Keratinocyte (primary cell): ENCODE measurements at regions not wholly inside any gene's neighbourhood (a gene's known extent, or its start where the extent isn't known, plus 50 kb on each side); places are given as distances from the start of the nearest gene placed in this dataset.

Experiments
- CTCF ChIP-seq, 3 experiments: IDR thresholded peaks in 1 of 3; conservative IDR thresholded peaks in 1 of 3; optimal IDR thresholded peaks in 1 of 3; 2 replicates in 2 of 3; 3 replicates in 1 of 3; pipeline versions ENCODE3 to v1.5.1; 2011; ENCODE audit warnings: low read length in 3 of 3, mild to moderate bottlenecking in 3 of 3, moderate library complexity in 2 of 3, control low read depth in 1 of 3, inconsistent platforms in 1 of 3; ENCODE audit not compliant: insufficient read depth in 2 of 3; ENCODE audit errors: extremely low read depth in 1 of 3
- EZH2 ChIP-seq: IDR thresholded peaks from one replicate; pipeline ENCODE4 v1.6.1; 2012; ENCODE audit warnings: inconsistent platforms, mild to moderate bottlenecking, low read length, moderate library complexity

GRCh38 chr11:69887330-69887729 is 68.1 kb upstream of the FGF3 start:
- TF ChIP-seq CTCF (optimal IDR thresholded peaks at IDR 0.05 in 1 of 3, IDR thresholded peaks at IDR 0.05 in 1 of 3, conservative IDR thresholded peaks at IDR 0.05 in 1 of 3; ENCODE audit: extremely low read depth in 1 of 3, insufficient read depth in 2 of 3, low read length in 3 of 3) (no peak), EZH2 (no peak)
